BJ (cell line): ENCODE measurements at regions not wholly inside any gene's neighbourhood (a gene's known extent, or its start where the extent isn't known, plus 50 kb on each side); places are given as distances from the start of the nearest gene placed in this dataset.

Experiments
- CTCF ChIA-PET: fragments of 350-600 bp; formaldehyde crosslinking; extraction: SDS; loops from one replicate; lab custom pipeline; 2021; ENCODE audit warnings: antibody characterized with exemption, inconsistent platforms; lab: Yijun Ruan, JAX
- POLR2A ChIA-PET: fragments of 300-600 bp; sonication (Branson Sonifier 250); formaldehyde crosslinking; extraction: SDS; loops from one replicate; lab custom pipeline; 2021; ENCODE audit warnings: antibody characterized with exemption; lab: Charles Lee
- DNase-seq: peaks from one replicate; pipeline ENCODE4 v3.0.0-alpha.2; 2011; ENCODE audit warnings: low read depth
- H3K27me3 ChIP-seq: 2 replicates; pipeline ENCODE4 v1.6.0; 2011; ENCODE audit warnings: low read length; ENCODE audit not compliant: control insufficient read depth, insufficient read depth
- H3K36me3 ChIP-seq: 2 replicates; pipeline ENCODE4 v1.5.1; 2011; ENCODE audit warnings: low read length; ENCODE audit not compliant: control insufficient read depth, insufficient read depth
- H3K4me3 ChIP-seq: 2 replicates; pipeline ENCODE4 v1.5.1; 2011; ENCODE audit warnings: low read depth, mild to moderate bottlenecking, control low read depth, low read length
- CTCF ChIP-seq: IDR thresholded peaks from 2 replicates; pipeline ENCODE4 v1.5.1; 2011; ENCODE audit warnings: low read depth, mild to moderate bottlenecking, control low read depth, inconsistent platforms, low read length, moderate library complexity; ENCODE audit not compliant: insufficient read depth

GRCh38 chr5:115378754-115379153, 82.3 kb upstream of the CCDC112 start:
- ChIA-PET CTCF (interaction anchor here (1.0 to 3.2 kb wide), 3 partner anchors 166 to 209 kb away, joined by 3 to 10 read pairs (median 3); partner anchors contain the start of gene FEM1C), POLR2A (interaction anchor here (0.6 kb wide), 1 partner anchor 185 kb away, joined by 3 read pairs; no protein-coding TSS in a partner anchor)
- no peak overlapping the region for H3K4me3 ChIP-seq
- H3K36me3 ChIP-seq = no peaks in the 10 kb centered on the region
- DNase-seq = no peak
- no peaks in the 10 kb centered on the region for H3K27me3 ChIP-seq
- TF ChIP-seq CTCF = no peak

- no peaks in the 10 kb centered on the region for H3K36me3 ChIP-seq
- ChIA-PET CTCF (interaction anchor here (0.6 to 3.2 kb wide), 14 partner anchors 8 to 246 kb away, joined by 3 to 10 read pairs (median 3); partner anchors contain the start of gene FEM1C), POLR2A (no interaction called here)
- peak; percentile 49 for TF ChIP-seq CTCF
- peak; percentile 93 for DNase-seq
- no peak overlapping the region for H3K4me3 ChIP-seq
- no peaks in the 10 kb centered on the region for H3K27me3 ChIP-seq
Measured at GRCh38 chr5:115377468-115378217, 81.2 kb upstream of the CCDC112 start.

GRCh38 chr5:115375893-115376292, 79.4 kb upstream of the CCDC112 start:
- no peak for TF ChIP-seq CTCF
- CTCF ChIA-PET = interaction anchor here (0.6 to 3.2 kb wide), 4 partner anchors 11 to 415 kb away, joined by 3 to 10 read pairs (median 3); no protein-coding TSS in a partner anchor
- Histone ChIP-seq H3K4me3 (no peak overlapping the region), H3K36me3 (no peaks in the 10 kb centered on the region), H3K27me3 (no peaks in the 10 kb centered on the region)
- POLR2A ChIA-PET = no interaction called here
- DNase-seq = no peak

GRCh38 chr5:115374057-115374775, 77.8 kb upstream of the CCDC112 start:
- H3K4me3 ChIP-seq = no peak overlapping the region
- no peak for TF ChIP-seq CTCF

GRCh38 chr5:115372146-115372545, 75.7 kb upstream of the CCDC112 start:
- Histone ChIP-seq H3K27me3 (no peaks in the 10 kb centered on the region), H3K4me3 (no peak overlapping the region), H3K36me3 (no peaks in the 10 kb centered on the region)
- ChIA-PET POLR2A (interaction anchor here (0.5 kb wide), 1 partner anchor 10 kb away, joined by 3 read pairs; no protein-coding TSS in a partner anchor), CTCF (no interaction called here)
- DNase-seq = no peak
- TF ChIP-seq CTCF = no peak

More at GRCh38 chr5:115374057-115374775, 77.8 kb upstream of the CCDC112 start:
- no peak for DNase-seq
- POLR2A ChIA-PET = no interaction called here
- CTCF ChIA-PET = interaction anchor here (1.0 kb wide), 1 partner anchor 170 kb away, joined by 4 read pairs; no protein-coding TSS in a partner anchor
- no peaks in the 10 kb centered on the region for H3K27me3 ChIP-seq
- H3K36me3 ChIP-seq = no peaks in the 10 kb centered on the region
